ENCODE measurements at regions not wholly inside any gene's neighbourhood (a gene's known extent, or its start where the extent isn't known, plus 50 kb on each side); places are given as distances from the start of the nearest gene placed in this dataset.

DNA sequence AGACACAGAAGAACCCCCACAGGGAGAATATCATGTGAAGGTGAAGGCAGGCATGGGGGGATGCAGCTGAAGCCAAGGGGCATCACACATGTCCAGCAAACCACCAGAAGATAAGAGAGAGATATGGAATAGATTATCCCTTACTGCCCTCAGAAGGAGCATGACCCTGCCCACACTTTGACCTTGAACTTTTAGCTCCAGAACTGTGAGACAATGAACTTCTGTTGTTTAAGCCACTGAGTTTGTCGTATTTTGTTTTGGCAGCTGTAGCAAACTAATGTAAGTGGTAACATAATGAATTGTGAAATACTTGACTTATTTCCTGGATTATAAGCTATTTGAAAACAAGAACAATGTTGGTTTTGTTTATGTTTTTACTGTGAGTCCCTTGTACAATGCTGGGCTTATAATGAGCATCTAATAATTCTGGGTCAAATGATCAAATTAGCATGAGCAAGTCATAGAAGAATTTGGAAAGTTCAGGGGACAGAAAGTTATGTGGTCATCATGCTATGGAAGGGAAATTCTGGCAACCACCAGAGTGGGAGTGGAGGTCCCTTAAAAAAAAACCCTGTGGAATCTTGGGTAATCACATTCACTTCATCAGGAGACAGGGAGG lies 541.0 kb upstream of the KLHL29 start:
- no peak overlapping the region for H3K27ac ChIP-seq (ENCODE audit: low read depth, low read length)
- H3K4me2 ChIP-seq (ENCODE audit: low read depth, low read length, poor library complexity, severe bottlenecking): no peak overlapping the region
- H3F3A ChIP-seq (ENCODE audit: insufficient read depth): no peaks in the 10 kb centered on the region
- no peaks in the 10 kb centered on the region for H3K9me2 ChIP-seq (replicated peaks; ENCODE audit: insufficient read depth, low read length)
- no peak overlapping the region for H2AFZ ChIP-seq (ENCODE audit: low read depth, low read length, severe bottlenecking)
- no peak for TF ChIP-seq EZH2phosphoT487 (conservative IDR thresholded peaks at IDR 0.05; ENCODE audit: low read length)
- TF ChIP-seq, protein P1, sequence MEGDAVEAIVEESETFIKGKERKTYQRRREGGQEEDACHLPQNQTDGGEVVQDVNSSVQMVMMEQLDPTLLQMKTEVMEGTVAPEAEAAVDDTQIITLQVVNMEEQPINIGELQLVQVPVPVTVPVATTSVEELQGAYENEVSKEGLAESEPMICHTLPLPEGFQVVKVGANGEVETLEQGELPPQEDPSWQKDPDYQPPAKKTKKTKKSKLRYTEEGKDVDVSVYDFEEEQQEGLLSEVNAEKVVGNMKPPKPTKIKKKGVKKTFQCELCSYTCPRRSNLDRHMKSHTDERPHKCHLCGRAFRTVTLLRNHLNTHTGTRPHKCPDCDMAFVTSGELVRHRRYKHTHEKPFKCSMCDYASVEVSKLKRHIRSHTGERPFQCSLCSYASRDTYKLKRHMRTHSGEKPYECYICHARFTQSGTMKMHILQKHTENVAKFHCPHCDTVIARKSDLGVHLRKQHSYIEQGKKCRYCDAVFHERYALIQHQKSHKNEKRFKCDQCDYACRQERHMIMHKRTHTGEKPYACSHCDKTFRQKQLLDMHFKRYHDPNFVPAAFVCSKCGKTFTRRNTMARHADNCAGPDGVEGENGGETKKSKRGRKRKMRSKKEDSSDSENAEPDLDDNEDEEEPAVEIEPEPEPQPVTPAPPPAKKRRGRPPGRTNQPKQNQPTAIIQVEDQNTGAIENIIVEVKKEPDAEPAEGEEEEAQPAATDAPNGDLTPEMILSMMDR (IDR thresholded peaks at IDR 0.05; ENCODE audit: insufficient read depth, low read length, poor library complexity, severe bottlenecking): no peak
- no peaks in the 10 kb centered on the region for H3K9me3 ChIP-seq (ENCODE audit: insufficient read depth, low read length)
- H3K79me2 ChIP-seq (ENCODE audit: insufficient read depth, low read length): no peaks in the 10 kb centered on the region
- no peaks in the 10 kb centered on the region for H3K36me3 ChIP-seq (ENCODE audit: low read length)
- no peak overlapping the region for H3K9ac ChIP-seq (ENCODE audit: low read length)
- H3K4me3 ChIP-seq (ENCODE audit: insufficient read depth, low read length, poor library complexity, severe bottlenecking): no peak overlapping the region
- no peaks in the 10 kb centered on the region for H3K27me3 ChIP-seq (ENCODE audit: low read length)
- no peaks in the 10 kb centered on the region for H4K20me1 ChIP-seq (ENCODE audit: low read depth, low read length)

DNA sequence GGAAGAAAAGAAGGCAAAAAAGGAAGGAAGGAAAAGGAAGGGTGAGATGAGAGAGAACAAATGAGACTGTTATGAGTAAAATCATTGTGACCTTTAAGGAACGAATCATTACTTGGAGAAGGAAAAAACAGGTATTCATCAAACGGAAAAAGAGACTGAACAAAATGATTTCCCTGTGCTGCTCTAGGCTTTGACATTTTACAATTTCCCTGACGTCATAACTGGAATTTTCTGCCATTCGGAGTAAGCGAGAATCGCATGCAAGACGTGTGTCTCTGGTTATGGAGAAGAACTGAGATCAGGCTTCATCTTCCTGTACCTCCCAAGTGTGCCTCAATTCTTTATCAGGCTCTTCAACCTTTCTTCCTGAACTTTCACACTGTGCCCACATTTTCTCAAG lies 534.7 kb upstream of the KLHL29 start:
- no peak for TF ChIP-seq EZH2phosphoT487 (conservative IDR thresholded peaks at IDR 0.05; ENCODE audit: low read length)
- TF ChIP-seq, protein P1 (IDR thresholded peaks at IDR 0.05; ENCODE audit: insufficient read depth, low read length, poor library complexity, severe bottlenecking): no peak
- H2AFZ ChIP-seq (ENCODE audit: low read depth, low read length, severe bottlenecking): no peak overlapping the region

DNA sequence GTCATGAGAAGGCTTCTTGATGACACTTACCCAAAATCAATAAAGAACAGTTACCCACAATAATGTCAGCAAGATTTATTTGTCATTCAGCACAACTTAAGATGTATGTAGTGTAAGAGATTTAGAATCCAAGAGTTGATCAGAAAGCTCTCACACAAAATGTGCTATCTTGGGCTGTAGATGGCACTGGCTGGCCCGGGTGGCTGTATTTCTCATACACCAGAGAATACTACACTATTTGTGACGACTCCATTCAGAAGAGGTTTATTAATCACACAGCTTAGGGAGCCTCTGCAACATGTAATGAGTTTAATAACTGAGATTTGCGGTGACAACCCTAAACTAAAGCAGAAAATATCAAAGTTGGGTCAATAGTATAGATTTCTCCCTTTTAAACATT lies 530.4 kb upstream of the KLHL29 start:
- no peak for TF ChIP-seq EZH2phosphoT487 (conservative IDR thresholded peaks at IDR 0.05; ENCODE audit: low read length)
- TF ChIP-seq, protein P1 (IDR thresholded peaks at IDR 0.05; ENCODE audit: insufficient read depth, low read length, poor library complexity, severe bottlenecking): no peak
- Histone ChIP-seq H3K4me2 (ENCODE audit: low read depth, low read length, poor library complexity, severe bottlenecking) (no peak overlapping the region), H3K4me3 (ENCODE audit: insufficient read depth, low read length, poor library complexity, severe bottlenecking) (no peak overlapping the region), H3K79me2 (ENCODE audit: insufficient read depth, low read length) (no peaks in the 10 kb centered on the region), H3K9ac (ENCODE audit: low read length) (no peak overlapping the region), H3K36me3 (ENCODE audit: low read length) (no peaks in the 10 kb centered on the region), H2AFZ (ENCODE audit: low read depth, low read length, severe bottlenecking) (no peak overlapping the region), H3K9me2 (replicated peaks; ENCODE audit: insufficient read depth, low read length) (no peaks in the 10 kb centered on the region), H3F3A (ENCODE audit: insufficient read depth) (no peaks in the 10 kb centered on the region), H3K27ac (ENCODE audit: low read depth, low read length) (no peak overlapping the region), H3K9me3 (ENCODE audit: insufficient read depth, low read length) (no peaks in the 10 kb centered on the region; the same call in 1 of the 2 replicates), H3K27me3 (ENCODE audit: low read length) (no peaks in the 10 kb centered on the region), H4K20me1 (ENCODE audit: low read depth, low read length) (no peaks in the 10 kb centered on the region)

More for the DNA sequence above, 534.7 kb upstream of the KLHL29 start:
- H3K27ac ChIP-seq (ENCODE audit: low read depth, low read length): no peak overlapping the region
- H3K4me2 ChIP-seq (ENCODE audit: low read depth, low read length, poor library complexity, severe bottlenecking): no peak overlapping the region
- no peaks in the 10 kb centered on the region for H3K9me3 ChIP-seq (ENCODE audit: insufficient read depth, low read length)
- no peaks in the 10 kb centered on the region for H3K27me3 ChIP-seq (ENCODE audit: low read length)
- H4K20me1 ChIP-seq (ENCODE audit: low read depth, low read length): no peaks in the 10 kb centered on the region
- no peaks in the 10 kb centered on the region for H3F3A ChIP-seq (ENCODE audit: insufficient read depth)
- H3K4me3 ChIP-seq (ENCODE audit: insufficient read depth, low read length, poor library complexity, severe bottlenecking): no peak overlapping the region
- no peak overlapping the region for H3K9ac ChIP-seq (ENCODE audit: low read length)
- no peaks in the 10 kb centered on the region for H3K9me2 ChIP-seq (replicated peaks; ENCODE audit: insufficient read depth, low read length)
- no peaks in the 10 kb centered on the region for H3K79me2 ChIP-seq (ENCODE audit: insufficient read depth, low read length)
- no peaks in the 10 kb centered on the region for H3K36me3 ChIP-seq (ENCODE audit: low read length)
